ENCODE measurements at regions not wholly inside any gene's neighbourhood (a gene's known extent, or its start where the extent isn't known, plus 50 kb on each side); places are given as distances from the start of the nearest gene placed in this dataset.

DNA sequence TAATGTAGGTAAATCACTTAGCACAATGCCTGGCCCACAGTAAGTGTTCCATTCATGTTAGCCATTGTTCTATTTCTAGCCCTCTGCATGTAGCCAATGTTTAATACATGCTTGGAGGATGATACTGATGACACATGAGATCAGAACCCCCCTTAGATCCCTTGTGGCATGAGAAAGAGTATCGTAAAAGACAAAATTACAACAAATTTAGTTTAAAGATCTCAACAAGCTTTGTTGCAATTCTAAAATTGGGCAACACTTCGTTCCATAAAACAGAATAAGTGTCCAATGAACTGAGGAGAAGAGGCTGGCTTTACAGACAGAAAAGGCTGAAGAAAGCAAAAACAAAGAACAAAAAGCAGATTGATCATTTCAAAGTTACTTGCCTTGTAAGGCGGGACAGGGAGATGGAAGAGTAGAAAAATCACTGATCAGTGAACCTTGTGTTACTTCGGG lies 148.7 kb upstream of the SLC1A4 start:
- TF ChIP-seq CTCF (IDR thresholded peaks at IDR 0.05) (no peak), POLR2AphosphoS5 (IDR thresholded peaks at IDR 0.05; ENCODE audit: low read depth, low read length) (no peak)
- TF ChIP-seq, protein P1, sequence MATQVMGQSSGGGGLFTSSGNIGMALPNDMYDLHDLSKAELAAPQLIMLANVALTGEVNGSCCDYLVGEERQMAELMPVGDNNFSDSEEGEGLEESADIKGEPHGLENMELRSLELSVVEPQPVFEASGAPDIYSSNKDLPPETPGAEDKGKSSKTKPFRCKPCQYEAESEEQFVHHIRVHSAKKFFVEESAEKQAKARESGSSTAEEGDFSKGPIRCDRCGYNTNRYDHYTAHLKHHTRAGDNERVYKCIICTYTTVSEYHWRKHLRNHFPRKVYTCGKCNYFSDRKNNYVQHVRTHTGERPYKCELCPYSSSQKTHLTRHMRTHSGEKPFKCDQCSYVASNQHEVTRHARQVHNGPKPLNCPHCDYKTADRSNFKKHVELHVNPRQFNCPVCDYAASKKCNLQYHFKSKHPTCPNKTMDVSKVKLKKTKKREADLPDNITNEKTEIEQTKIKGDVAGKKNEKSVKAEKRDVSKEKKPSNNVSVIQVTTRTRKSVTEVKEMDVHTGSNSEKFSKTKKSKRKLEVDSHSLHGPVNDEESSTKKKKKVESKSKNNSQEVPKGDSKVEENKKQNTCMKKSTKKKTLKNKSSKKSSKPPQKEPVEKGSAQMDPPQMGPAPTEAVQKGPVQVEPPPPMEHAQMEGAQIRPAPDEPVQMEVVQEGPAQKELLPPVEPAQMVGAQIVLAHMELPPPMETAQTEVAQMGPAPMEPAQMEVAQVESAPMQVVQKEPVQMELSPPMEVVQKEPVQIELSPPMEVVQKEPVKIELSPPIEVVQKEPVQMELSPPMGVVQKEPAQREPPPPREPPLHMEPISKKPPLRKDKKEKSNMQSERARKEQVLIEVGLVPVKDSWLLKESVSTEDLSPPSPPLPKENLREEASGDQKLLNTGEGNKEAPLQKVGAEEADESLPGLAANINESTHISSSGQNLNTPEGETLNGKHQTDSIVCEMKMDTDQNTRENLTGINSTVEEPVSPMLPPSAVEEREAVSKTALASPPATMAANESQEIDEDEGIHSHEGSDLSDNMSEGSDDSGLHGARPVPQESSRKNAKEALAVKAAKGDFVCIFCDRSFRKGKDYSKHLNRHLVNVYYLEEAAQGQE (IDR thresholded peaks at IDR 0.05; ENCODE audit: insufficient read depth in 1 of 2, low read depth in 2 of 2, low read length in 1 of 2), result no peak
